Loucy (cell line): ENCODE measurements at regions not wholly inside any gene's neighbourhood (a gene's known extent, or its start where the extent isn't known, plus 50 kb on each side); places are given as distances from the start of the nearest gene placed in this dataset.

ENCODE experiments used
- H2AFZ ChIP-seq: fragments of 200-600 bp; sonication (generic); 2 replicates; pipeline ENCODE4 v1.6.0; 2016; ENCODE audit warnings: antibody characterized with exemption, mild to moderate bottlenecking, low read length, moderate library complexity
- H3F3A ChIP-seq: fragments of 200-600 bp; 2 replicates; pipeline ENCODE4 v1.6.0; 2016; ENCODE audit warnings: antibody characterized with exemption, low read depth, mild to moderate bottlenecking
- H3K27me3 ChIP-seq: fragments of 200-600 bp; sonication (generic); 2 replicates; pipeline ENCODE4 v1.6.1; 2014; ENCODE audit warnings: low read length, mild to moderate bottlenecking; ENCODE audit not compliant: insufficient read depth, poor library complexity, severe bottlenecking
- H3K36me3 ChIP-seq: fragments of 200-600 bp; sonication (generic); 2 replicates; pipeline ENCODE4 v1.6.1; 2016; ENCODE audit warnings: low read length; ENCODE audit not compliant: insufficient read depth
- H3K4me1 ChIP-seq: fragments of 200-600 bp; sonication (generic); 2 replicates; pipeline ENCODE4 v1.5.1; 2014; ENCODE audit warnings: low read length, mild to moderate bottlenecking; ENCODE audit not compliant: insufficient read depth, poor library complexity, severe bottlenecking
- H3K4me2 ChIP-seq: fragments of 200-600 bp; sonication (generic); 2 replicates; pipeline ENCODE4 v1.6.0; 2014; ENCODE audit warnings: antibody characterized with exemption, low read length, low read depth, mild to moderate bottlenecking; ENCODE audit not compliant: poor library complexity, severe bottlenecking
- H3K4me3 ChIP-seq: fragments of 200-600 bp; sonication (generic); 2 replicates; pipeline ENCODE4 v1.5.1; 2014; ENCODE audit warnings: low read length, mild to moderate bottlenecking, mixed read lengths; ENCODE audit not compliant: poor library complexity, severe bottlenecking
- H3K79me2 ChIP-seq: fragments of 200-600 bp; sonication (generic); 2 replicates; pipeline ENCODE4 v1.6.1; 2014; ENCODE audit warnings: low read length; ENCODE audit not compliant: insufficient read depth
- H3K9ac ChIP-seq: fragments of 200-600 bp; sonication (generic); 2 replicates; pipeline ENCODE4 v1.6.0; 2014; ENCODE audit warnings: mild to moderate bottlenecking, low read depth, low read length, moderate library complexity; ENCODE audit not compliant: poor library complexity, severe bottlenecking
- H3K9me2 ChIP-seq: fragments of 200-600 bp; sonication (generic); replicated peaks from 2 replicates; pipeline ENCODE4 v1.6.1; 2016; ENCODE audit warnings: low read depth, low read length, mixed read lengths
- H3K9me3 ChIP-seq: fragments of 200-600 bp; sonication (generic); 2 replicates; pipeline ENCODE4 v1.6.1; 2014; ENCODE audit warnings: mild to moderate bottlenecking, antibody characterized with exemption, low read length, low read depth; ENCODE audit not compliant: insufficient read depth
- H4K20me1 ChIP-seq: fragments of 200-600 bp; sonication (generic); 2 replicates; pipeline ENCODE4 v1.6.0; 2014; ENCODE audit warnings: antibody characterized with exemption, low read length, mild to moderate bottlenecking; ENCODE audit not compliant: insufficient read depth, poor library complexity, severe bottlenecking
- EZH2phosphoT487 ChIP-seq: fragments of 200-600 bp; IDR thresholded peaks from 2 replicates; pipeline ENCODE4 v1.6.1; 2018; ENCODE audit warnings: antibody characterized with exemption, mild to moderate bottlenecking, moderate library complexity, borderline replicate concordance
- TF ChIP-seq, protein P1 (sequence below): fragments of 200-600 bp; sonication (generic); conservative IDR thresholded peaks from 2 replicates; pipeline ENCODE4 v1.5.1; 2014; ENCODE audit warnings: mild to moderate bottlenecking, antibody characterized with exemption, low read length

DNA sequence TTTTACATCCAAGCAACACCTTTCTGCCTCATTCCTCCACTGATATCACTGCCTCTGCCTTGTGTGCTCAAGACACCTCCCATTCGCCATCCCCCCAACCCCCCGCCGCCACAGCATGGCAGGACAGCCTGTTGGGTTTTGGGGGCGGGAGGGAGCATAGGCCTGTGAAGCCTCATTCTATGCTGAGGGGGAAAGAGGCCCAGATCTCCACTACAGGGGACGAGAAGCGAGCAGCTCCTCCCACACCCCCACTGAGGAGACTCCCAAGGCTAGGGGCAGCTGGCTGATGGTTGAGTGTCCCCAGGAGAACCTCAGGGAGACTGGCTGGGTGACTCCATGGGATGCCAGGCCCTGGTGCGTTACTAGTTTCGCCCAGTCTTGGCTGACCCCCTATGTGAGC, 214.3 kb upstream of the SIX2 start:
- no peak for TF ChIP-seq EZH2phosphoT487
- TF ChIP-seq, protein P1, sequence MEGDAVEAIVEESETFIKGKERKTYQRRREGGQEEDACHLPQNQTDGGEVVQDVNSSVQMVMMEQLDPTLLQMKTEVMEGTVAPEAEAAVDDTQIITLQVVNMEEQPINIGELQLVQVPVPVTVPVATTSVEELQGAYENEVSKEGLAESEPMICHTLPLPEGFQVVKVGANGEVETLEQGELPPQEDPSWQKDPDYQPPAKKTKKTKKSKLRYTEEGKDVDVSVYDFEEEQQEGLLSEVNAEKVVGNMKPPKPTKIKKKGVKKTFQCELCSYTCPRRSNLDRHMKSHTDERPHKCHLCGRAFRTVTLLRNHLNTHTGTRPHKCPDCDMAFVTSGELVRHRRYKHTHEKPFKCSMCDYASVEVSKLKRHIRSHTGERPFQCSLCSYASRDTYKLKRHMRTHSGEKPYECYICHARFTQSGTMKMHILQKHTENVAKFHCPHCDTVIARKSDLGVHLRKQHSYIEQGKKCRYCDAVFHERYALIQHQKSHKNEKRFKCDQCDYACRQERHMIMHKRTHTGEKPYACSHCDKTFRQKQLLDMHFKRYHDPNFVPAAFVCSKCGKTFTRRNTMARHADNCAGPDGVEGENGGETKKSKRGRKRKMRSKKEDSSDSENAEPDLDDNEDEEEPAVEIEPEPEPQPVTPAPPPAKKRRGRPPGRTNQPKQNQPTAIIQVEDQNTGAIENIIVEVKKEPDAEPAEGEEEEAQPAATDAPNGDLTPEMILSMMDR = no peak
- H3K4me2 ChIP-seq = peak overlapping the region; percentile 35
- H3K9me2 ChIP-seq = no peaks in the 10 kb centered on the region
- H3K4me3 ChIP-seq = no peak overlapping the region
- H3K79me2 ChIP-seq = no peaks in the 10 kb centered on the region
- no peak overlapping the region for H3K9ac ChIP-seq
- no peaks in the 10 kb centered on the region for H3K27me3 ChIP-seq
- H3K4me1 ChIP-seq = peaks cover 21% of the 10 kb centered on the region
- peaks cover 5% of the 10 kb centered on the region; the same call in 1 of the 2 replicates for H3K9me3 ChIP-seq
- no peaks in the 10 kb centered on the region for H4K20me1 ChIP-seq
- 0 out of 2 replicates have a peak overlapping the region, but pooled peaks have one; percentile 23 for H2AFZ ChIP-seq
- no peaks in the 10 kb centered on the region for H3F3A ChIP-seq
- no peaks in the 10 kb centered on the region for H3K36me3 ChIP-seq

DNA sequence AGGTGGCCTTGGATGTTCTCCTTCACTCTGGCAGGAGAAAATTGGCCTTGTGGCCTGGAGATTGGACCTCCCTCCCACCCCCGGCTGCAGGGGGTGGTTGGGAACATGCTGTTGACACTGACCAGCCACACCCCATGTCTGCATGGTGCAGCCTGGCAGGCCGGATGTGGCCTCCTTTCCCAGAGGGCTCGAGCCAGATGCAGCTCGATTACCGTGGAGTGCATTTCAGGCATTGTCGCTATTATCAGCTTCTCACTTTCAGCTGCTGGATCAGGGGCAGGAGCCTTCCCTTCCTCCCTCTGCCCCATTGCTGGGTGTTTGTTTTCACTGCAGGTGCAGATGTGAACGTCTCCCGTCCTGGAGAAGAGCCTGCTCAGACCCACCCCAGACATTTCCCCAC, 211.0 kb upstream of the SIX2 start:
- Histone ChIP-seq H3F3A (no peaks in the 10 kb centered on the region), H3K9ac (no peak overlapping the region), H3K9me2 (no peaks in the 10 kb centered on the region), H3K36me3 (no peaks in the 10 kb centered on the region), H3K9me3 (no peaks in the 10 kb centered on the region), H2AFZ (no peak overlapping the region), H3K27me3 (no peaks in the 10 kb centered on the region), H3K79me2 (no peaks in the 10 kb centered on the region), H3K4me3 (no peak overlapping the region), H4K20me1 (no peaks in the 10 kb centered on the region), H3K4me1 (peaks cover 21% of the 10 kb centered on the region), H3K4me2 (no peak overlapping the region)
- TF ChIP-seq, protein P1 = no peak
- no peak for TF ChIP-seq EZH2phosphoT487

DNA sequence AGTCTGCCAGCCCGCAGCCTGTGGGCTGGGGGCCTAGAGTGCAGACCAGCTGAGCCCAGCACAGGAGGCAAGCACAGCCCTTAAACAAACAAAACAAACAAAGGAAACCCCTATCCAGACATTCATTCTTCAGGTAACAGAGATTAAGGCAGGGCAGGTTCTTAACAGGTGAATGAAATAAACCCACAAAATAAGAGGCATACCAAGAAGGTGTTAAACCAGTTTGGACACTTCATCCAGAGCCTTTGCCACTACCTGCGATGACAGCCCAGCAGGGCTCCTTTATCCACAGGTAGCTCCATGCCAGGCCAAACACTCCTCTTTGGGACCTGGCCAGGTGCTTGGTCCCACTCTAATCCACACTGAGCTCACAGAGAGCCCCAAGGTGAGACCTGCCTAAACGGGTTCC, 209.7 kb upstream of the SIX2 start:
- Histone ChIP-seq H4K20me1 (no peaks in the 10 kb centered on the region), H3K4me2 (no peak overlapping the region), H2AFZ (no peak overlapping the region), H3K9ac (no peak overlapping the region), H3K4me1 (peaks cover 11% of the 10 kb centered on the region), H3K79me2 (no peaks in the 10 kb centered on the region), H3K9me2 (no peaks in the 10 kb centered on the region), H3K36me3 (no peaks in the 10 kb centered on the region), H3F3A (no peaks in the 10 kb centered on the region), H3K27me3 (no peaks in the 10 kb centered on the region), H3K4me3 (no peak overlapping the region), H3K9me3 (no peaks in the 10 kb centered on the region)
- no peak for TF ChIP-seq EZH2phosphoT487
- TF ChIP-seq, protein P1 = no peak
